ENCODE measurements at regions not wholly inside any gene's neighbourhood (a gene's known extent, or its start where the extent isn't known, plus 50 kb on each side); places are given as distances from the start of the nearest gene placed in this dataset.

GRCh38 chr14:103225476-103225875 lies 102.2 kb downstream of the TNFAIP2 start:
- H3K27me3 ChIP-seq: peaks cover 19% of the 10 kb centered on the region
- ATAC-seq: no peak

GRCh38 chr14:103227094-103227768 lies 104.0 kb downstream of the TNFAIP2 start:
- Histone ChIP-seq H3K4me1 (peaks cover 4% of the 10 kb centered on the region), H3K36me3 (no peaks in the 10 kb centered on the region), H3K27ac (no peak overlapping the region), H3K27me3 (peaks cover under 1% of the 10 kb centered on the region), H3K9me3 (no peaks in the 10 kb centered on the region), H3K4me3 (no peak overlapping the region)
- intact Hi-C loops (cut with DNase I): no loop called here
- no peak for ATAC-seq
- TF ChIP-seq CTCF (IDR thresholded peaks at IDR 0.05): no peak
- DNase-seq: no peak

More at GRCh38 chr14:103225476-103225875, 102.2 kb downstream of the TNFAIP2 start:
- intact Hi-C loops (cut with DNase I): no loop called here
- no peak for TF ChIP-seq CTCF (IDR thresholded peaks at IDR 0.05)
- Histone ChIP-seq H3K27ac (no peak overlapping the region), H3K36me3 (no peaks in the 10 kb centered on the region), H3K9me3 (no peaks in the 10 kb centered on the region), H3K4me1 (peaks cover 4% of the 10 kb centered on the region), H3K4me3 (no peak overlapping the region)
- no peak for DNase-seq

GRCh38 chr14:103228076-103228806 lies 105.0 kb downstream of the TNFAIP2 start:
- Histone ChIP-seq H3K27ac (no peak overlapping the region), H3K4me3 (no peak overlapping the region), H3K27me3 (no peaks in the 10 kb centered on the region), H3K36me3 (no peaks in the 10 kb centered on the region), H3K4me1 (peaks cover 4% of the 10 kb centered on the region), H3K9me3 (no peaks in the 10 kb centered on the region)
- intact Hi-C loops (cut with DNase I): no loop called here
- no peak for TF ChIP-seq CTCF (IDR thresholded peaks at IDR 0.05)
- no peak for DNase-seq
- ATAC-seq: no peak

GRCh38 chr14:103228866-103229265 lies 105.2 kb upstream of the EIF5 start:
- DNase-seq: peak; percentile 43
- intact Hi-C loops (cut with DNase I): no loop called here
- TF ChIP-seq CTCF (IDR thresholded peaks at IDR 0.05): no peak
- peaks cover 4% of the 10 kb centered on the region for H3K4me1 ChIP-seq
- H3K27me3 ChIP-seq: no peaks in the 10 kb centered on the region
- H3K36me3 ChIP-seq: no peaks in the 10 kb centered on the region
- ATAC-seq: no peak
- no peak overlapping the region for H3K4me3 ChIP-seq
- no peak overlapping the region for H3K27ac ChIP-seq
- H3K9me3 ChIP-seq: no peaks in the 10 kb centered on the region

GRCh38 chr14:103230021-103230420 lies 104.0 kb upstream of the EIF5 start:
- no peak for TF ChIP-seq CTCF (IDR thresholded peaks at IDR 0.05)
- Histone ChIP-seq H3K36me3 (no peaks in the 10 kb centered on the region), H3K27me3 (no peaks in the 10 kb centered on the region), H3K4me3 (no peak overlapping the region), H3K4me1 (peaks cover 4% of the 10 kb centered on the region), H3K9me3 (no peaks in the 10 kb centered on the region), H3K27ac (no peak overlapping the region)
- intact Hi-C loops (cut with DNase I): no loop called here
- ATAC-seq (no peak), DNase-seq (peak; percentile 30)

Measured in upper lobe of right lung (tissue), 1 donor.